T-helper 2 cell treated with Interferon-gamma antibody and Interleukin-4, amounts not matched to agents 5 μg/mL and 100 μg/mL, for 36 hours (primary cell): ENCODE measurements at regions not wholly inside any gene's neighbourhood (a gene's known extent, or its start where the extent isn't known, plus 50 kb on each side); places are given as distances from the start of the nearest gene placed in this dataset.

ENCODE experiments used
- DNase-seq: peaks from one replicate; pipeline ENCODE4 v3.0.0; 2021; ENCODE audit warnings: low spot score
- H3K27ac Mint-ChIP-seq: one replicate; pipeline ENCODE4 v1.8.0; 2021; ENCODE audit warnings: mild to moderate bottlenecking, mixed read lengths
- H3K27me3 Mint-ChIP-seq: one replicate; pipeline ENCODE4 v1.8.0; 2021; ENCODE audit warnings: low read depth, mixed read lengths
- H3K36me3 Mint-ChIP-seq: one replicate; pipeline ENCODE4 v1.8.0; 2021; ENCODE audit warnings: low read depth, mixed read lengths
- H3K4me1 Mint-ChIP-seq: one replicate; pipeline ENCODE4 v1.8.0; 2021; ENCODE audit warnings: low read depth, mixed read lengths
- H3K4me3 Mint-ChIP-seq: one replicate; pipeline ENCODE4 v1.8.0; 2022; ENCODE audit warnings: mild to moderate bottlenecking, moderate library complexity, mixed read lengths
- H3K9me3 Mint-ChIP-seq: one replicate; pipeline ENCODE4 v1.8.0; 2021; ENCODE audit warnings: mixed read lengths

- Mint-ChIP-seq H3K4me3 (no peak overlapping the region), H3K4me1 (peaks cover 4% of the 10 kb centered on the region), H3K36me3 (no peaks in the 10 kb centered on the region), H3K9me3 (no peaks in the 10 kb centered on the region), H3K27ac (no peak overlapping the region), H3K27me3 (peaks cover 11% of the 10 kb centered on the region)
- no peak for DNase-seq
These were observed 199.7 kb downstream of the IRS2 start for GRCh38 chr13:109586509-109587346.

- DNase-seq: no peak
These were observed 201.5 kb downstream of the IRS2 start for GRCh38 chr13:109584844-109585361.

GRCh38 chr13:109577191-109577700, 209.1 kb downstream of the IRS2 start:
- DNase-seq: no peak
- Mint-ChIP-seq H3K4me3 (no peak overlapping the region), H3K4me1 (peaks cover 4% of the 10 kb centered on the region), H3K36me3 (no peaks in the 10 kb centered on the region), H3K9me3 (no peaks in the 10 kb centered on the region), H3K27me3 (peaks cover 24% of the 10 kb centered on the region), H3K27ac (no peak overlapping the region)

More at GRCh38 chr13:109584844-109585361, 201.5 kb downstream of the IRS2 start:
- H3K36me3 Mint-ChIP-seq: no peaks in the 10 kb centered on the region
- H3K9me3 Mint-ChIP-seq: no peaks in the 10 kb centered on the region
- no peaks in the 10 kb centered on the region for H3K4me1 Mint-ChIP-seq
- no peak overlapping the region for H3K27ac Mint-ChIP-seq
- peaks cover 11% of the 10 kb centered on the region for H3K27me3 Mint-ChIP-seq
- no peak overlapping the region for H3K4me3 Mint-ChIP-seq

GRCh38 chr13:109576331-109576813, 210.0 kb downstream of the IRS2 start:
- no peak for DNase-seq
- H3K4me1 Mint-ChIP-seq: peaks cover 8% of the 10 kb centered on the region
- H3K27ac Mint-ChIP-seq: no peak overlapping the region
- H3K4me3 Mint-ChIP-seq: no peak overlapping the region
- H3K27me3 Mint-ChIP-seq: peaks cover 24% of the 10 kb centered on the region
- no peaks in the 10 kb centered on the region for H3K36me3 Mint-ChIP-seq
- H3K9me3 Mint-ChIP-seq: no peaks in the 10 kb centered on the region

- Mint-ChIP-seq H3K4me1 (peaks cover 12% of the 10 kb centered on the region), H3K4me3 (no peak overlapping the region), H3K27me3 (peaks cover 24% of the 10 kb centered on the region), H3K9me3 (no peaks in the 10 kb centered on the region), H3K27ac (no peak overlapping the region), H3K36me3 (no peaks in the 10 kb centered on the region)
- no peak for DNase-seq
These were observed 210.6 kb downstream of the IRS2 start for GRCh38 chr13:109575821-109576220.

GRCh38 chr13:109572389-109572788, 214.0 kb downstream of the IRS2 start:
- H3K27ac Mint-ChIP-seq: no peak overlapping the region
- DNase-seq: no peak
- no peaks in the 10 kb centered on the region for H3K9me3 Mint-ChIP-seq
- peaks cover 2% of the 10 kb centered on the region for H3K36me3 Mint-ChIP-seq
- H3K4me3 Mint-ChIP-seq: no peak overlapping the region
- H3K4me1 Mint-ChIP-seq: peaks cover 26% of the 10 kb centered on the region
- peaks cover 29% of the 10 kb centered on the region for H3K27me3 Mint-ChIP-seq

GRCh38 chr13:109569958-109570711, 216.2 kb downstream of the IRS2 start:
- H3K4me3 Mint-ChIP-seq: peak overlapping the region; percentile 71

GRCh38 chr13:109568339-109568818, 218.0 kb downstream of the IRS2 start:
- Mint-ChIP-seq H3K36me3 (peaks cover 2% of the 10 kb centered on the region), H3K9me3 (no peaks in the 10 kb centered on the region), H3K4me3 (no peak overlapping the region), H3K27me3 (peaks cover 10% of the 10 kb centered on the region), H3K27ac (no peak overlapping the region), H3K4me1 (peaks cover 26% of the 10 kb centered on the region)
- no peak for DNase-seq

More at GRCh38 chr13:109569958-109570711, 216.2 kb downstream of the IRS2 start:
- H3K9me3 Mint-ChIP-seq: no peaks in the 10 kb centered on the region
- H3K27me3 Mint-ChIP-seq: peaks cover 21% of the 10 kb centered on the region
- peaks cover 2% of the 10 kb centered on the region for H3K36me3 Mint-ChIP-seq
- peak; percentile 22 for DNase-seq
- H3K4me1 Mint-ChIP-seq: peaks cover 26% of the 10 kb centered on the region
- peak overlapping the region; percentile 88 for H3K27ac Mint-ChIP-seq

- Mint-ChIP-seq H3K9me3 (no peaks in the 10 kb centered on the region), H3K36me3 (peaks cover 2% of the 10 kb centered on the region), H3K4me1 (peaks cover 23% of the 10 kb centered on the region), H3K4me3 (no peak overlapping the region), H3K27me3 (peaks cover 13% of the 10 kb centered on the region), H3K27ac (no peak overlapping the region)
- no peak for DNase-seq
These were observed 219.1 kb downstream of the IRS2 start for GRCh38 chr13:109567315-109567714.

- no peak for DNase-seq
- Mint-ChIP-seq H3K4me1 (peaks cover 15% of the 10 kb centered on the region), H3K36me3 (peaks cover 2% of the 10 kb centered on the region), H3K27ac (no peak overlapping the region), H3K9me3 (no peaks in the 10 kb centered on the region), H3K4me3 (no peak overlapping the region), H3K27me3 (peaks cover 14% of the 10 kb centered on the region)
These were observed 220.5 kb downstream of the IRS2 start for GRCh38 chr13:109565877-109566276.

- Mint-ChIP-seq H3K4me3 (no peak overlapping the region), H3K27me3 (peaks cover 6% of the 10 kb centered on the region), H3K4me1 (peaks cover 3% of the 10 kb centered on the region), H3K36me3 (no peaks in the 10 kb centered on the region), H3K9me3 (no peaks in the 10 kb centered on the region), H3K27ac (no peak overlapping the region)
- DNase-seq: no peak
These were observed 238.0 kb downstream of the IRS2 start for GRCh38 chr13:109548374-109548773.

- Mint-ChIP-seq H3K4me3 (no peak overlapping the region), H3K27ac (no peak overlapping the region)
- no peak for DNase-seq
These were observed 238.4 kb downstream of the IRS2 start for GRCh38 chr13:109547942-109548341.

GRCh38 chr13:109545931-109546330, 240.5 kb downstream of the IRS2 start:
- H3K36me3 Mint-ChIP-seq: no peaks in the 10 kb centered on the region
- H3K27ac Mint-ChIP-seq: no peak overlapping the region
- peaks cover 2% of the 10 kb centered on the region for H3K27me3 Mint-ChIP-seq
- H3K9me3 Mint-ChIP-seq: no peaks in the 10 kb centered on the region
- H3K4me3 Mint-ChIP-seq: no peak overlapping the region
- H3K4me1 Mint-ChIP-seq: peaks cover 3% of the 10 kb centered on the region
- no peak for DNase-seq

More at GRCh38 chr13:109547942-109548341, 238.4 kb downstream of the IRS2 start:
- peaks cover 6% of the 10 kb centered on the region for H3K27me3 Mint-ChIP-seq
- H3K9me3 Mint-ChIP-seq: no peaks in the 10 kb centered on the region
- H3K4me1 Mint-ChIP-seq: peaks cover 3% of the 10 kb centered on the region
- no peaks in the 10 kb centered on the region for H3K36me3 Mint-ChIP-seq
